ENCODE measurements at regions not wholly inside any gene's neighbourhood (a gene's known extent, or its start where the extent isn't known, plus 50 kb on each side); places are given as distances from the start of the nearest gene placed in this dataset.
"Not testable (repeated sequence)": the region's sequence is repeated elsewhere in the genome, so short reads cannot be mapped to it uniquely, and the experiment has no call there.

DNA sequence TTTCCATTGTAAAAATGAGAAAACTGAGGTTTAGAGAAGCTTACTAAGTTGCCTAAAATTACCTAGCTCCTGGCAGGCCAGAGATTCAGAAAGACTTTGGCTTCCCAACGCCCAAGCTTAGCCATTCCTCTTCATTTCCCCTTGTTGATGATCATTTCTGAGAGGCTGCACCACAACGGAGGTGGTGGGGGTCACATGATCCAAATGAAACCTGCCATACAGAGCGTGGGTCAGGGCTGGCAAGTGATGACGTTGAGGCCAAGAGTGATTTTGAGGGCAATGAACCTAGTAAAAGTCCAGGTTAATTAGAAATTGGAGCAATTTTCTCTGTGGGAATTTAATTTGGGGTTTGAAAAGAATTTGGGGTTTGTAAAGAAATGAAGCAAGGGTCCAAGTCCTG is 109.9 kb downstream of the TMEM182 start:
- no peak for DNase-seq

DNA sequence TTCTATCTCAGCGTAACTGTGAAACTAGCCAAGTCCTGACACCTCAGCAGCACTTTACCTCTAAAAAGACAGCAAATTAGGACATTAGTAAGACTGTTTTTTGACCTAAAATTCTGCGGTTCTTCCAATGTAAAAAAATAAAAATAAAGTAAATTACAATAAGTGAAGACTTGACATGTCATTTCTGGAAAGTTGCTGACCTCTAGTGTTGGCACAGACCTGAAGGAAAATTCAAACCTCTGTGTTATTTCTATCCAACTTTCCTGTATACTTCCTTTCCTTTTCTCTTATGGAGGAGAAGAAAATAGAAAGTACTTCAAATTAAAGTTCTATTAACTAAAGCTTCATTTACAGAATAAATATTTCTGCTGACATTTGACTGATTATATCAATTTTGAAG is 110.6 kb downstream of the TMEM182 start:
- DNase-seq = no peak

DNA sequence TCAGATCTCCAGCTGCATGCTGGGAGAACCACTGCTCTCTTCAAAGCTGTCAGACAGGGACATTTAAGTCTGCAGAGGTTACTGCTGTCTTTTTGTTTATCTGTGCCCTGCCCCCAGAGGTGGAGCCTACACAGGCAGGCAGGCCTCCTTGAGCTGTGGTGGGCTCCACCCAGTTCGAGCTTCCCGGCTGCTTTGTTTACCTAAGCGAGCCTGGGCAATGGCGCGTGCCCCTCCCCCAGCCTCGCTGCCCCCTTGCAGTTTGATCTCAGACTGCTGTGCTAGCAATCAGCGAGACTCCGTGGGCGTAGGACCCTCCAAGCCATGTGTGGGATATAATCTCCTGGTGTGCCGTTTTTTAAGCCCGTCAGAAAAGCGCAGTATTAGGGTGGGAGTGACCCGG is 117.7 kb downstream of the TMEM182 start:
- DNase-seq = not testable (repeated sequence)

DNA sequence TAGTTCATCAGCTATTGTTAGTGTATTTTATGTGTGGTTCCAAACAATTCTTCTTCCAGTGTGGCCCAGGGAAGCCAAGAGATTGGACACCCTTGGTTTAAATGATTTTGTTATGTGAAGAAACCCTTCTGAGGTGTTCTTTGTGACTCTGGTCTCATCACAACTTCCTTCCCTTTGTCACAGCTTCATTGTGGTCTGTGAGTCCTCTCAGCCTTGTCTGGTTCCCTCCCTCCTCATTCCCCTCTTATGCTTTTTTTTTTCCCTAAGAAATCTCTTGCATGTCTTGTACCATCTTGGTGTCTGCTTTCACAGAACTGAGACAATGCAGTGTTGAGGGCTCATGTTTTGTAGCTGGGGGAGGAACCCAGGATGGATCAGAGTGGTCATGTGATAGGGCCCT is 118.9 kb downstream of the TMEM182 start:
- DNase-seq = no peak

DNA sequence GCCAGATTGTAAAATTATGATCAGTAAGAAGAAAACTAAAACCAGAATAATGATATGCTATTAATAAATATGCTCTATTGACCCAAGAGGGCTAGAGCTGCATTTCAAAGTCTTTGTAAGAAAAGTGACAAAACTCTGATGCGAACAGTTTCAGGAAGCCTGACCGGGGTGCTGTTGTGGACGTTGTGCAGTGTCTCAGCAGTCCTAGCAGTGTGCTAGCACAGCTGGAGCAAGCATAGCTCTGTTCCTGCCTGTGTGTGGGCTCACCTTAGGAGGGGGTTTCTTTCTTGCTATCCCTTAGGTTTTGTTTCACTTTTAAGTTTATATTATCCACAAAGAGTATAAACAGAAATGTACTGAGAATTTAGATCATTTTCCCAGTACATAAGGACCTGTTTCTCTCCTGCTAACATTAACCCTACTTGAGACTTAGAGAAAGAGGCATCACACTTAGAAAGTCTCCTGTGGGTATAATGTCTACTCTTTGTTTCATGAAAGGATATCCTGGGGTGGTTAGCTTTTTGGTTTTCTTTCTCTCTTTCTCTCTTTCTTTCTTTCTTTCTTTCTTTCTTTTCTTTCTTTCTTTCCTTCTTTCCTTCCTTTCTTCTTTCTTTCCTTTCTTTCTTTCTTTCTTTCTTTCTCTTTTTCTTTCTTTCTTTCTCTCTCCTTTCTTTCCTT is 124.5 kb downstream of the TMEM182 start:
- no peak for DNase-seq

DNA sequence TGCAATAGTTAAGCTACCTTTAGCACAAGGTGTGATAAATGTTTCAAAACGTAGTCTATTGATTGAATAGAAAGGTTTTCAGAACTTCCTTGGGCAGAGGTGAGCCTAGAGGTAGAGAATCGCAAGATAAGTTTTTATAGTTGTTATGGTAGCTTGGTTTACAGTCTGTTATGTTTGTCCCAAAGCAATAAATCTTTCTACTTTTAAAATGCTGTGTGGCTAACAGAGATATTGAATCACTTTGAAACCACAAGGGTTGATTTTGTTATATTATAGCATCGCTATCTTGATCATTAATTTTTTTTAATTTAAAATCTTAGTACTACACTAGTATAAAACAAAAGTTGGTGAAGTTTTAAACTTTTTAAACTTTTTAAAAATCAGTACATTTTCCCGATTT is 126.7 kb downstream of the TMEM182 start:
- no peak for DNase-seq

DNA sequence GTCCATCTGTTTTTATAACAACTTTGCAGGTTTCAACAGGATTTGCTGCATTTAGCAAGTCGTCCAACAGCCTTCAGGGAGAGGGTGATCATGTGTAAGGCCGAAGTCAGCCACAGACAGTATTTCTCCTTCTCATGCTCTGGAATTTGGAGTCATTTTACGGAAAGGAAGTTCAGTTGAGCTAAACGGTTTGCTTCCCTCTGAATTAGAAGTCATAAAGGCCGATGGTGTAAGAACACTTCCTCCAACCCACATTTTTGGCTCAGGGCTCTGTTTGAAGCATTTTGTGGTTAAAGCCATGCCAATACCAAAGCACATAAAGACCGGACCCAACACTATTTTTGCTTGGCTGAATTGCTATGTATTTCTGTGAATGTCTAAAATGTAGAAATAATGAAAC is 129.5 kb downstream of the TMEM182 start:
- DNase-seq = no peak

DNA sequence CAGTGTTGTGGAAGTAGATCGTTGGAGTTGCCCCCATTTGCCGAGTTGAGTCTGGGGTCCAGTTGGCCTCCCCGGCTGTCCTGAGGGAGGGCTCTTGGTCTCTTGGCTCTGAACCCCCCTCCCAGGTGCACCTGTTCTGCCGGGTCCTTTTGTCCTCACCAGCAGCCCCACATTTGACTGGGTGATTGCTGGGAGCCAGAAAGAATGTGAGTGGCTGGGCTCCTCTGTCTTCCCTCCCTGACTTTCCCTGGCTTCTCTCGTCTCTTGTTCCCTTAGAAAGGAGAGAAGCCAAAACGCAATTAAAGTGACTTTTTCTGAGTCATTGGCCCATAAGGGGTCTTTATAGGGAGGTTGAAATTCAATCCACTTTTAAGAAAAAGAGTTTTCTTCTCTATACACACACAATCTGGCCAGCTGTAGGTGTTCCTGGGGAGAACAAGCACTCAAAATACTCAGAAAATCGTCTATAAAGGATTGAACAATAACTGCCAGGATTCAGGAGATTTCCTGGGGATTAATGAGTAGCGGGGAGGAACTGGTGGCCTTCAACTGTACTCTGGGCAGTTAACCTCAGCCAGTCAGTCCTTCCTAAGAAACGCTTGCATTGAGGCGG is 131.0 kb downstream of the TMEM182 start:
- no peak for DNase-seq

DNA sequence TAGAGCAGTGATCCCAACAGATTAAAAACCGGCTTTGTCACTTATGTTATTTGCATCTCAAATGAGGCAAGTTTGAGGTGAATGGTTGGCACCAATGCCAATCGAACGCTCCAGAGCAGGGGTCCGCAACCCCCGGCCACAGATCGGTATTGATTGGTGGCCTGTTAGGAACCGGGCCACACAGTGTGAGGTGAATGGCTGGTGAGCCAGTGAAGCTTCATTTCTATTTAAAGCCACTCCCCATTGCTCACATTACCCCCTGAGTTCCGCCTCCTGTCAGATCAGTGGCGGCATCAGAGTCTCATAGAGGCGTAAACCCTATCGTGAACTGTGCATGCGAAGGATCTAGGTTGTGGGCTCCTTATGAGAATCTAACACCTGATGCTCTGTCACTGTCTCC is 132.0 kb downstream of the TMEM182 start:
- no peak for DNase-seq

DNA sequence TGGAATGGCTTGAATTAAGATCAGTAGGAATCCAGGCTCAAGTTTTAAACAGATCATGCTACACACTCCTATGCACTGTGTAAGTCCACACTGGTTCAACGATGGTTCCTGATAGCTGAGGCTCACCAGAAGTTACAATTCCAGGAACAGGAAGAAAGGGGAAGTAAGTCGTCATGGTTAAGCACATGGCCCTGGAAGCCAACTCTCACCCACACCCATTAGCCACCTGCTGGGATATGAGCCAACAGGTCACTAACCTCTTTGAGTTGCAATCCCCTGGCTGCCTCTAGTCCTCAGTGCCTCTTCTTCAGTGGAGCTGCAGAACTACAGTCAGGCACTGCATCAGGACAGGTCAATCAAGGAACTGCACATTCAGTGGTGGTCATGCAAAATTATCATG is 133.5 kb downstream of the TMEM182 start:
- DNase-seq = no peak

DNA sequence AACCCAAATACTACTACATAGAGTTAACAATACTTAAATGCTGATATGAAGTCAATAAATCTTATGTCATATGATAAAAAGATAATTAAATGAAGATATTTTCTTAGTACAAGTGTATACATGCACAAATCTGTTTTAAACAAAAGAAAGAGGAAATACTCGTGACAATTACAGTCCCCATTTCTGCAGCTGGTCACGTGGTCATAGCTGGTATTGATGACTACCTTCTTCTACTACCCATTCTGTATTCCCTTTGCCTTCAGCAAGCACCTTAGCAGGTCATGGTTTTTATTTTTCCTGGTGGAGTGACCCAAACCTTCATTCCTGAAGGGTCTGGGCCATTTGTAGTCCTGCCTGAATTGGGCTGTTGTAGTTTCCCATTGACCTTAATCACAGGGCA is 147.4 kb downstream of the TMEM182 start:
- not testable (repeated sequence) for DNase-seq

DNA sequence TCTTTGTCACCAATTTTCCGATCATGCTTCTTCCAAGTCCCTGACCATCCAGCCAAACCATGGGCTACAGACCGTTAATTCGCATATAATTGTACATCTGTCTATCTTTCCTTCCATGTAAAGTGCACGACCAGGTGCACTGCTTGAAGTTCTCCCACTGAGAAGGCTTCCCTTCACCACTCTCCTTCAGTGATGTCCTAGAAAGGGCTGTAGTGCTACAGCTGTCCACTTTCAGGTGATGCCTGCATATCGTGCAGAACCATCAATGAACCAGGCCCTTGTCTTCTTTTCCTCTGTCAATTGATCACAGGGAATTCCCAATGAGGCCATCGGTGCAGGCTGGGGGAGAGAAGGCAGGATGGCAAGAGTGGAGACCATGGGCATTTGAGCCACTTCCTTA is 148.9 kb downstream of the TMEM182 start:
- DNase-seq = no peak

DNA sequence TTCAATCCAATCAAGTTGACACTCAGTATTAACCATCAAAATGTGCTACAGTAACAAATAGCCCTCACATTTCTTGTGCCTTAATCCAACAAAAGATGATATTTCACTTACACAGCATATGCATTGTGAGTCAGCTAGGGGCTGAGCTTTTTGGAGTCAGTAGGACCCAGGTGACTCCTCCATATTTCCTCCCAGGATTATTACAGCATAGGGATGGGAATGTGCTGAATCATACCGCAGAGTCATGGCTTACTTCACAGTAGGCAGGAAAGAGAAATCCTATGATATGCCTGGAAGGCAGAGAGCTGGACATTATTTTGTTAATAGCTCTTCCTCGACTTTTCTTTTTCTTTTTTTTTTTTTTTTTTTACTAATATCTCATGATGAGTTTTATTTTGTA is 153.3 kb downstream of the TMEM182 start:
- no peak for DNase-seq

DNA sequence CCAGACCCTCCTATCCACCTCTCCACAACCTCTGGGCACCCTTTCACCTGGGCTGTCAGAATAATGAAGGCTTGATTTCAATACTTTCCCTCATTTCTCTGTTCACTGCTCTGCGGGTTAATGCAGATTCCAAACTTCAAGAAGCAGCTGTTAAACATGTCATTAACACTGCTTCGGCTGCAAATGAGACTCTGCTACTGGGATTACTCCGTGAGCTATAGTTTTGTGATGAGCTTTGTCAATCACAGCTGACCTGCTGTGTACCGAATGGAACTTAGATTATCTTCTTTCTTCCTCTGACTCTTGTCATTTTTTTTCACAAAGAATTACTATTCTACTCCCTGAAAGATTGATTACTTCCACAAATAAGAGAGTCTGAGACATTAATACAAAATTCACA is 160.5 kb downstream of the TMEM182 start:
- no peak for DNase-seq

DNA sequence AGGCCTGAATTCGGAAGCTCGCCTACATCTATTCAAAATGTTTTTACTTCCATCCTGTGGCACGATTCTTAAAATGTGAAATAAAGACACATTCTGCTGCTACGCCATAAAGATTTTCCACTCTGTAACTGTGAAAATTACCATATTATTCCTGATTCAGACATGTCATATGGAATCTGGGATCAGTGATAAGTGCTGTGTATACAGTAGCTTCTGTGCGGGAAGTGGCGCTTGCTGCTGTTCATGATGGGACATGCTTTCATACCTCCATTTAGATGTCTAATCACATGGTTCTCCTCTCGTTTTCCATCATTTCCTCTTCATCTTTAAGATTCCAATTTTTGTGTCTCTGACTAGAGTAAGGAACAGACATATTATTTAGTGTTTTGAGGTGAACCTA is 163.2 kb downstream of the TMEM182 start:
- no peak for DNase-seq

DNA sequence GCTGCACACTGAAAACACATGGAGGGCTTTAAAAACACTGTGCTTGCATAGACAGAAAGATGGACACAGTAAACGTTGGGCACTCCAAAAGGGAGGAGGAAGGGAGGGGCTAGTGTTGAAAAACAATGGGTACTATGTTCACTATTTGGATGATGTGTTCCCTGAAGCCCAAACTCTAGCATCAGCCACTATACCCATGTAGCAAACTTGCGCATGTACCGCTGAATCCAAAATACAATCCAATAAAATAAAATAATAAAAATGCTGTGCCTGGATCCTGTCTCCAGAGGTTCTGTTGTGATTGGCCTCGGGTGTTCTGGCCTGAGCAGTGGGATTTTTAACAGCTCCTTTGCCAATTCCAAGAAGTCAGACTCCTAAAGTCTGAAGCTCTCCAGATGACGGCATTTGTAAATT is 166.0 kb downstream of the TMEM182 start:
- no peak for DNase-seq

DNA sequence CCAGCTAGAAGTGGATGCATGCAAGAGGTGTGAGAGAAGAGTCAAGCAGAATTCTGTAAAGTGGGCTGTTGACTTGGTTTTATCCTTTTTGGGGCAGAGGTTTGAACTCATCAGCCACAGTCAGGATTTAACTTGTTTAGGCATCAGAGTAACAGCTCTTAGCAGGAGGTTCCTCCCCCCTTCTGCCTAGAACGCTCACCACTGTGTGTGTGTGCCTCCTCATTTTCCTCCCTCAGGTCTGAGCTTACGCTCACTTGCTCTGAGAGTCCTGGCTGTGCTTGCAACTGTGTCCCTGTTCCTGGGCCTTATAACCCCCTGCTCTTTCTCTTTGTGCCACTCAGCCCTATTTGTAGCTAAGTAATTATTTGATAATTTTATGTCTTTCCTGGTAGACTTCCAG is 167.9 kb downstream of the TMEM182 start:
- no peak for DNase-seq

DNA sequence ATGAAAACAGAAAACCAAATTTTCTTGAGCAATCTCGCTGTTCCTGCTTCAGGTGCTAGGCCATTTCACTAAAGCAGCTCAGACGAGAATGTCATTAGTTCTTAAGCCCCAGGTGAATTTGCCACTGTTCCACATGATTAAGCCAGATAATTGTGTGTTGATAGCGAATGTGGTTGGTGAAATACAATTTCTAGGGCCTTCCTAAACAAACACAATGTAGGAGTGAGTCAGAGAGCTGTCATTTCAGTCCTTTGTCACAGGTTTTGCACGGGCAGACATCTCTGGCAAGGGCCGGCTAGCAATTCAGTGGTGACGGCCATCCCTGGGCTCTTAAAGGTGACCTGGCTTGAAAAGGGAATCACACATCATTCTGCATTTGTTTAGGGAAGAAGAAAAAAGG is 170.7 kb downstream of the TMEM182 start:
- DNase-seq = peak; percentile 23

DNA sequence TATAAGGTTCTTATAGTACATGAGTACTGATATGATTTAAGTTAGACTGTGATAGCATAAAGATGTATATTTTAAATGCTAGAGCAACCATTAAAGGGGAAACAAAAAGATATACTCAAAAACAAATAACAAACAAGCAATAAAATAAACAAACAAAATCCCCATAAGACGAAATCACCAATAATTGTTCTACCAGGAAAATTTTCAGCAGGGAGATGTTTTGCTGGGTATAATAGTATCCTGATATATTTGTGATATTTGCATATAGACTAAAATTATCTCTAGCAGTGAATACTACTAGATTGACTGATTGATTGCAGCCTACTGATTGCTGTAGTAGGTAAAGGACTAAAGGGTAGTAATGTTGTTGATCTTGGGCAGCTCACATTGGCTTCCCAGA is 177.4 kb downstream of the TMEM182 start:
- DNase-seq = no peak

DNA sequence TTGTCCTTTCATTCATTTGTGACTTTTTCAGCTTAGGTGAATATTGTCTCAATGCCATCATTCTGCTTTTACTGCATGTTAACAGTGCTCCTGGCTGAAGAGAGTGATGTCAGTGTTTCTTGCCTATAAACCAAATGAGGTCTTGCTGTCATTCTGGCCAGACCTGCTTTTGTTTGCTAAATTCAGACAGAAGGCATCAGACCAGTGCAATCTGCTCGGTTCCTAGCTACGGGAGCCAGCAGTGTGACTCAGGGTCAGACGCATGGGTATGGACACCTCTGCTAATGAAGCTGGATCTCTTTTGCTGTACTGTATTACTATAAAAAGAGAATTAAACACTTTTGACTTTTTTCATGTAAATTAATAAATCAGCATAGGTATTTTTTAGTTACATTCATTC is 178.9 kb downstream of the TMEM182 start:
- DNase-seq = no peak

DNA sequence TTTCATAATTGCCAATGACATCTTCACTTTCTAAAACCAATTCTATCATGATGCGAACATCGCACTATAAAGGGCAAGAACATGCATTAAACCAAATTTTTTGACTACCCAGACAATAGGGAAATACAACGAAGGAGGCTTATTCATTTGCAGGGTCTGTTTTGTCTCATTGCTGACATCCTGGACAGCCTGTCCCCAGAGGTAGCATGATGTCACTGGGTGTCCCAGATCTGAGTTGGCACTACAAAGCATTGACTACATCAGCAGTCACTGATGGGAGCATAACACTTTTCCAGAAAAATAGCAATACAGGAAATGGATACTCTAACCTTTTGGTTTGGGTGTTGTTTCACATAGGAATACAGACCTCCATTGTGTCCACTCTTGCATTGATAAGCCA is 180.3 kb downstream of the TMEM182 start:
- no peak for DNase-seq

DNA sequence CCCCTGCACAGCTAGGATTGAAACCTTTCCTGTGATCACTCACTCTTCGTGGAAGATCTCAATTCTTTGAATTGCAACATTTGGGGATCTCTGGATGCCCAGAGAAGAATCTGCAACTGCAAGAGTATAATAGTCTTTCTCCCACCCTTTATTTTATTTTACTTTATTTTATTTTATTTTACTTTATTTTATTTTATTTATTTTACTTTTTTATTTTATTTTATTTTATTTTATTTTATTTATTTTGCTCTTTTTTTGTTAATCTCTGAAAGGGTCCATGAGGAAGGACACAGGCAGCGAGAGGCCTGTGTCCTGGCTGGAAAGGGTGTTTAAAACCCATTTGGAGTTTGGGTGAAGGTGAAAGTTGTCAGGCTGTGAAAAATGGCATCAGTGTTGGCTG is 181.4 kb downstream of the TMEM182 start:
- DNase-seq = no peak

DNA sequence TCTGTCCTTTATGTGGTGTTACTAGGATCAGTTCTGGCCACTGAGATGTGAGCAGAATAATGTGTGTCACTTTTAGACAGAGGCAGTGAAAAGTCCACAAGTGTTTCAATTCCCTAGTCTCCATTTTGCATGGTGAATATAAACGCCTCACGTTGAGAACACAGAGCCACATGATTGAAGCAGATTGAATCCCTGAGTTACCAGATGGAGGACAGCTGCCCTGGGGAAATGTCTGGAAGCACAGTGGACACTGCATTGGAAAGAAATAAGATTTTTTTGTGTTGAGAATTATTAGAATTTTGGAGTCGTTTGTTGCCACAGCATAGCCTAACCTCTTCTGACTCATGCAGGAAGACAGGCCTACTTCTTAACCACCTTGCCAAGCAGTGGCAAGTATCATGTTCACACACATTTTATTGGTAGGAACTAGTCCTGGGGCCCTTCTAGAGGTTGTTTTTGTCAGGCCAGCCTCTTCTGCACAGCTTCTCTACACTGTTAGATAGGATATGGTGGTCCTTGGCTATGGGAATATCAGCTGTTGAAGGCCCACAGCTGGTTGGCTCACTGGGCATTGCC is 188.6 kb downstream of the TMEM182 start:
- DNase-seq = no peak

DNA sequence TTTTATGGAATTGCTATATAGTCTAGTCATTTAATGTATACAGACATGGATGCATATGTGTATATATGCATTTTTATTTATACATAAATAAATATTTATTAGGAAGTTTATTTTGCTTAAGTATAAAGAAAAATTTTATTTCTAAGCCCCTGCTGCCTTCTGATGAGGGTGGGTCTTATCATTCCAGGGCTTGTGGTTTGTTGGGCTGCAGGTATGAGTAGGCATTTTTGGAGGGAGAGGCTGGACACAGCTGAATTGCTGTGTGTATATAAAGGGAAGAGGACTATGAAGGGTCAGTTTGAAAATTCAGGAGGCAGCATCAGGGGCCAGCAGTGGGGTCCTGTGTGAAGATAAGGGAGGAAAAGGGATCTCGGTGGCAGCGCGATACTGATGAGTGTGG is 189.4 kb downstream of the TMEM182 start:
- DNase-seq = no peak

DNA sequence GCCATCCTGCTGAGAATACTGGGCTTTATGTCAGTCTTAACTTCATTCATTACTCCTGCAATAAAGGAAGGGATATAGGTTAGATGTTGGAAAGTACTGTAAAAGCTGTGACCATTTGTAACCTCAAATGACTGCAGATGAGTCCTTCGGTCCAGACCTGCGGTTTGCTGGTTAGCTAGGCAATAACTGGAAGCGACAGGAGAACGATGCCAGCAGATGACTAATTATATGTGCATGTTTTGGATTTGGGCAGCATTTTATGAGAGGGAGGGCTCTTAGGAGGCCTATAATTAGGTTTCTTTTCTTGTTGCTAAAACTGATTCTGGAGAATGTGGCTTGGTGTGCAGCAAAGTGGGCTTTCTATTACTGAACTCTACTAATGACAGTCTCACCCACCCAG is 205.6 kb downstream of the TMEM182 start:
- DNase-seq = no peak
